Transverse colon (tissue), 4 donors: ENCODE measurements at regions not wholly inside any gene's neighbourhood (a gene's known extent, or its start where the extent isn't known, plus 50 kb on each side); places are given as distances from the start of the nearest gene placed in this dataset.
A peak's percentile ranks its signal among the peaks of the same experiment; 100 is the strongest.

Experiments
- DNase-seq: peaks from one replicate; pipeline ENCODE4 v3.0.0-alpha.2; 2019
- H3K27ac ChIP-seq, 4 donors: fragments of 200-600 bp; sonication (generic); 2 replicates each; pipeline ENCODE4 v1.5.1; 2016 to 2018; ENCODE audit warnings: inconsistent platforms in 4 of 4
- H3K27me3 ChIP-seq: fragments of 200-600 bp; sonication (generic); 2 replicates; pipeline ENCODE4 v1.5.1; 2017; ENCODE audit warnings: inconsistent platforms
- H3K36me3 ChIP-seq, 4 donors: fragments of 200-600 bp; sonication (generic); 2 replicates each; pipeline ENCODE4 v1.5.1; 2017 to 2019; ENCODE audit warnings: inconsistent platforms in 4 of 4
- H3K4me1 ChIP-seq, 4 donors: fragments of 200-600 bp; sonication (generic); 2 replicates each; pipeline ENCODE4 v1.5.1; 2017 to 2020; ENCODE audit warnings: inconsistent platforms in 4 of 4
- H3K4me3 ChIP-seq, 4 donors: fragments of 200-600 bp; sonication (generic); 1 replicate in 1 of 4; 2 replicates in 3 of 4; pipeline versions ENCODE4 v1.5.1 to v1.6.1; 2017 to 2019; ENCODE audit warnings: inconsistent platforms in 4 of 4
- H3K9me3 ChIP-seq, 2 donors: fragments of 200-600 bp; sonication (generic); 2 replicates each; pipeline ENCODE4 v1.5.1; 2017 to 2019; ENCODE audit warnings: inconsistent platforms in 2 of 2
- EP300 ChIP-seq: sonication (generic); formaldehyde crosslinking; IDR thresholded peaks from one replicate; pipeline ENCODE4 v1.6.1; 2017; ENCODE audit warnings: antibody characterized with exemption, low read depth
- POLR2A ChIP-seq: fragments of 450-650 bp; IDR thresholded peaks from one replicate; pipeline ENCODE4 v1.6.1; 2016; ENCODE audit warnings: antibody characterized with exemption, mild to moderate bottlenecking, moderate library complexity
- POLR2AphosphoS5 ChIP-seq, 3 donors: sonication (generic); formaldehyde crosslinking; IDR thresholded peaks; one replicate each; pipeline ENCODE4 v1.6.1; 2016; ENCODE audit warnings: antibody characterized with exemption in 3 of 3
- WGBS, 2 donors: methylation state at CpG; one replicate each; pipeline ENCODE4 v1.1.5; 2018; ENCODE audit warnings: low coverage in 1 of 2; 5-methylcytosine and 5-hydroxymethylcytosine counted together
- in situ Hi-C, 4 donors: fragments of 200-750 bp; cut with MboI; loops; one replicate each; pipeline versions ENCODE4 v1.15.0 to v1.15.1; 2017; ENCODE audit warnings: low sequenced_read_pairs in 3 of 4, low pct_ligation_motif_present in 1 of 4, low pct_unique_long_range_greater_than_20kb in 1 of 4
- intact Hi-C: fragments of 100-400 bp; cut with DNase I; formaldehyde crosslinking; loops from one replicate; pipeline ENCODE4 v1.15.1; 2023; ENCODE audit warnings: low total_unique reads
- TF ChIP-seq, protein P1 (sequence below), 5 experiments: fragments of 200-600 bp in 3 of 5; fragments of 450-650 bp in 2 of 5; sonication (generic) in 3 of 5; IDR thresholded peaks; 1 replicate in 2 of 5; 2 replicates in 3 of 5; pipeline ENCODE4 v1.5.1; 2016 to 2017; ENCODE audit warnings: antibody characterized with exemption in 5 of 5, inconsistent platforms in 3 of 5, mild to moderate bottlenecking in 2 of 5, moderate library complexity in 1 of 5

DNA sequence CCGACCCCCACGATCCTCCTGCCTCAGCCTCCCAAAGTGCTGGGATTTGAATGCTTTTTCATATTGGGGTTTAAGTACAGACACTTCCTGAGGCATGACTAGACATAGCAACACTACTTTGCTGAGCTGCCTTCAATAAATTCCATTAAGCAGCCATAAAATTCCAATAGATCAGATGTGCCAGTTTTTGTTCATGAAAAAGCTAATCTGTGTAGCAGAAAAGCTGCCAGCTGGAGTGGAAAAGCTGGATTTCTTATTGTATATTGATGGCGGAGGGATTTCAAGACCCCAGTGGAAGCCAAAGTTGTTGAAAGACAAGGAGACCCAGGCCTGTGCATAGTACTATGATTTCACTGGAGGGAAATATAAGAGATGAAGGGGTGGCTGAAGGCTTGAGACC is 209.0 kb upstream of the NUDT4 start:
- H3K27ac ChIP-seq = peak overlapping the region in 1 of 4 donors; percentile 83
- intact Hi-C loops (no loop called here), in situ Hi-C loops (no loop called here)
- TF ChIP-seq EP300 = no peak
- TF ChIP-seq, protein P1, sequence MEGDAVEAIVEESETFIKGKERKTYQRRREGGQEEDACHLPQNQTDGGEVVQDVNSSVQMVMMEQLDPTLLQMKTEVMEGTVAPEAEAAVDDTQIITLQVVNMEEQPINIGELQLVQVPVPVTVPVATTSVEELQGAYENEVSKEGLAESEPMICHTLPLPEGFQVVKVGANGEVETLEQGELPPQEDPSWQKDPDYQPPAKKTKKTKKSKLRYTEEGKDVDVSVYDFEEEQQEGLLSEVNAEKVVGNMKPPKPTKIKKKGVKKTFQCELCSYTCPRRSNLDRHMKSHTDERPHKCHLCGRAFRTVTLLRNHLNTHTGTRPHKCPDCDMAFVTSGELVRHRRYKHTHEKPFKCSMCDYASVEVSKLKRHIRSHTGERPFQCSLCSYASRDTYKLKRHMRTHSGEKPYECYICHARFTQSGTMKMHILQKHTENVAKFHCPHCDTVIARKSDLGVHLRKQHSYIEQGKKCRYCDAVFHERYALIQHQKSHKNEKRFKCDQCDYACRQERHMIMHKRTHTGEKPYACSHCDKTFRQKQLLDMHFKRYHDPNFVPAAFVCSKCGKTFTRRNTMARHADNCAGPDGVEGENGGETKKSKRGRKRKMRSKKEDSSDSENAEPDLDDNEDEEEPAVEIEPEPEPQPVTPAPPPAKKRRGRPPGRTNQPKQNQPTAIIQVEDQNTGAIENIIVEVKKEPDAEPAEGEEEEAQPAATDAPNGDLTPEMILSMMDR (IDR thresholded peaks at IDR 0.05) = no peak
- no peak for TF ChIP-seq POLR2A
- no peak for TF ChIP-seq POLR2AphosphoS5 (IDR thresholded peaks at IDR 0.05)
- H3K9me3 ChIP-seq = no peaks in the 10 kb centered on the region
- 80 to 100% methylated on average over 1 to 3 of the region's 3 CpGs for WGBS, 2 donors
- no peak for DNase-seq
- peaks cover 0 to 52% (median 18%) of the 10 kb centered on the region in 4 donors for H3K4me1 ChIP-seq
- H3K4me3 ChIP-seq = peak overlapping the region in 1 of 4 donors; percentile 54
- H3K36me3 ChIP-seq = no peaks in the 10 kb centered on the region
- no peaks in the 10 kb centered on the region for H3K27me3 ChIP-seq

GRCh38 chr12:93169536-93169935 is 208.2 kb upstream of the NUDT4 start:
- Histone ChIP-seq H3K27ac (no peak overlapping the region), H3K27me3 (no peaks in the 10 kb centered on the region), H3K4me3 (no peak overlapping the region), H3K36me3 (no peaks in the 10 kb centered on the region), H3K9me3 (no peaks in the 10 kb centered on the region), H3K4me1 (peaks cover 4 to 55% (median 20%) of the 10 kb centered on the region in 4 donors)
- no peak for DNase-seq
- TF ChIP-seq EP300 (no peak), POLR2A (no peak)
- in situ Hi-C loops (no loop called here), intact Hi-C loops (no loop called here)

DNA sequence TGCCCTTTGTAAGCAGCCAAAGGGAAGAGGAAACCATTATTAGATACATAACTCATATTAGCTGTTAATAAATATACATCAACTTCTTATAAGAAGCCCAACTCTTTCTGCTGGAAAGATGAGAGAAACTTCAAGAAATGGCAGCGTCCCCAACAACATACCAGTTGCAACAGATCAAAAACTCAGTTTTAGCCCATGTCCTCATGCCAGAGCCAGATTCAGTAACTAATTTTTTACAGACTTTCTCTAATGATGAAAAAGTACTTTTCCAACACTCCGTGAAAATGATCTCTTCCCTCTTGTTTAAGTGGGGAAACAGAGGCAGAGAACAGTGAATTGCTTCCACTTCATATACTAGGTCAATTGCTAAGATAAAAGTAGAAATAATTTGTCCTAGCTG is 206.8 kb upstream of the NUDT4 start:
- intact Hi-C loops = loop anchor here (10.0 kb wide), 1 partner anchor 66 kb away; no protein-coding TSS in a partner anchor
- in situ Hi-C loops = no loop called here
- H3K36me3 ChIP-seq = no peaks in the 10 kb centered on the region
- no peak overlapping the region for H3K4me3 ChIP-seq
- 95% methylated on average over 2 of the region's 2 CpGs for WGBS, 2 donors
- peaks cover 4 to 54% (median 22%) of the 10 kb centered on the region in 4 donors for H3K4me1 ChIP-seq
- TF ChIP-seq, protein P1 (IDR thresholded peaks at IDR 0.05) = no peak
- TF ChIP-seq EP300 (no peak), POLR2A (no peak), POLR2AphosphoS5 (IDR thresholded peaks at IDR 0.05) (no peak)
- no peak overlapping the region for H3K27ac ChIP-seq
- H3K27me3 ChIP-seq = no peaks in the 10 kb centered on the region
- H3K9me3 ChIP-seq = no peaks in the 10 kb centered on the region
- no peak for DNase-seq

- intact Hi-C loops (loop anchor here (10.0 kb wide), 1 partner anchor 69 kb away; no protein-coding TSS in a partner anchor), in situ Hi-C loops (no loop called here)
- Histone ChIP-seq H3K27me3 (no peaks in the 10 kb centered on the region), H3K36me3 (no peaks in the 10 kb centered on the region), H3K9me3 (no peaks in the 10 kb centered on the region), H3K27ac (peak overlapping the region; percentile 35 to 67 (median 54)), H3K4me3 (no peak overlapping the region), H3K4me1 (peaks cover 13 to 52% (median 30%) of the 10 kb centered on the region in 4 donors)
- no peak for DNase-seq
- no peak for TF ChIP-seq POLR2AphosphoS5 (IDR thresholded peaks at IDR 0.05)
- TF ChIP-seq EP300 = no peak
- no peak for TF ChIP-seq POLR2A
- TF ChIP-seq, protein P1 (IDR thresholded peaks at IDR 0.05) = no peak
- WGBS, 2 donors = 65 to 75% methylated on average over 2 to 5 of the region's 5 CpGs
These were observed 204.4 kb upstream of the NUDT4 start for GRCh38 chr12:93173178-93173957.
